HG02981 (cell line): ENCODE measurements at regions not wholly inside any gene's neighbourhood (a gene's known extent, or its start where the extent isn't known, plus 50 kb on each side); places are given as distances from the start of the nearest gene placed in this dataset.

Experiments
- ATAC-seq: cut with Tn5 transposase; IDR thresholded peaks from one replicate; pipeline ENCODE4 v1.9.1; 2021; ENCODE audit warnings: mild to moderate bottlenecking, moderate library complexity; ENCODE audit not compliant: unreplicated experiment

DNA sequence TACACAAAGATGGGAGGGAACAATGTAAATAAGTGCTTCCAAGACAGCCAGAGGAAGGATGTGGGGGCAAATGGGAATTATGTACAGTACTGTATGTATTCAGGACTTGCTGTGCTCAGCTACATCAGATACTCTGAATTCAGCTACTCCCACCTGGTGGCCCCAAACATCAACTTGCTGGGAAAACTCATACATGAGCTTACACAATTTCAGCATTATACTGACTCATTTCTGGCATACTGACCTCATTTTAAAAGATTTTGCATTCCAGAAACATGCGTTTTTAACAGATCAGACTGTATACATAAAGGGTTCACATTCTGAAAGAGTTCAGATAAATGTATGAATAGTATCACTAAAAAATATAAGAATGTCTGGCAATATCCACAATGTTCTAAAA lies 59.7 kb downstream of the GPX5 start:
- ATAC-seq, result no peak

- no peak for ATAC-seq
Measured at GRCh38 chr6:28586324-28586723, 60.6 kb downstream of the GPX5 start.

DNA sequence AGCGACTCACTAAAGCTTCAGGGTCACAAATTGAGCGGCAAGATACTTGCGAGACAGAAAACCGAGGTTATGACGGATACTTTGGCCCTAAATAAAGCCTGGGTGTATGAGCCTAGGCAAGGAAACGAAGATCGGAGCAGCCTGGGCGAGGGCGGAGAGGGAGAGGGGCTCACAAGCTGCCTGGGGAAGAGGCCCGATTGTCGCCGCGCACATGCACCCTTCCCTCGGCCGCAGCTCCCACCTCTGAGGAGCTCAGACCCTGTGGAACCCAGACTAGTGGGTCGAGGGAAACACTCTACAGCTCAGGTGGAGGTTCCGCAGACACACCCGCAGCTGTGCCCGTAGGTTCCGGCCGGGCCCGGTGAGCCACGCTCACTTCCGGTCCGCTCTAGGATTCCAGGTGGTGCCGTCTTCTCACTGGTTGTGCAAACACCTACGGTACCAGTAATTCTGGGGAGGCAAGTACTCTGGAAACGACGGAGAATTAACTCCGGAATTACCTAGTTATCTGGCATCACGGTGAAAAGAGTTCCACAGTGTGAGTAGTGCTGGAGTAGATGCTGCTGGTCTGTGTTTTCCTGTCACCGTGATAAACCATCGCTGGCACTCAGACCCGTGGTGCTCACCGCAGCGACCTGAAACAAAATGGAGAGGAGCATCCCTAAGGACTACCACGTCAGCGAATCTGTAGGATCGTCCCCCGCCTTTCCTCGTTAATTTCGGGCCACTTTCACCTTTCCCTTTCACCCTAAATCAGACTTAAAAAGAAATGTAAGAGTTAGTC lies 61.5 kb downstream of the GPX5 start:
- no peak for ATAC-seq

DNA sequence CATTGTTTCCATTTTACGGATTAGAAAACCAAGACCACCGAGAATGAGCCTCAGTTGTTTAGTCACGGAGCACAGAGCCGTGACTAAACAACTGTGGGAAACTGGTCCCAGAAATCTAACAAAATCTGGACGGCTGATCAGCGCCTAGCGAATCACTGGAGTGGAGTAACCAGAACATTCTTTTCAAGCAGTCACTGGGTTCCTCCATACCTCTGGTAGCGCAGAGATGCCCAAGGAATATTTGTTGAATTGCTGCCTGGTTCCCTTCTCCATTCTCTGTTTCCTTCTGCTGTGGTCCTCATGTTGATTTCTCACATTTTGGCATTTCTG lies 62.0 kb downstream of the GPX5 start:
- no peak for ATAC-seq

DNA sequence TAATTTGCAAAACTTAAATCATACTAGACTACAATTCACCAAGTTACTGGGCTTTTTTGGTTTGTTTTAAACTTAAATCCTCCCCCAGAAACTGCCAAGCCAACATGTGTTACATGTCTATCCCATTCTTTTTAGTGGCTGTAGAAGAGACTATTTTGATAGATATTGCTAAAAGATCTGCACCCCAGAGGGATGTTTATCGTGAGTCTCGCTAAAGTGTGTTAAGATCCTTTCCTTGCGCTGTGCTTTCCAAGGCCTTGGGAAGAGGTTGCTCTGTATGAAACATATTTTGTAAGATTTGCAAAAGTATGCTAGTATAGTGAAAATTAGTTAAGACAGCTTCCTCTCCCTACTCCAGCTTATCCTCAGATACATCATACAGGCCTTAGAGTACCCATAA lies 63.0 kb downstream of the GPX5 start:
- ATAC-seq, result no peak

GRCh38 chr6:28589234-28589956 lies 63.7 kb downstream of the GPX5 start:
- ATAC-seq, result no peak

DNA sequence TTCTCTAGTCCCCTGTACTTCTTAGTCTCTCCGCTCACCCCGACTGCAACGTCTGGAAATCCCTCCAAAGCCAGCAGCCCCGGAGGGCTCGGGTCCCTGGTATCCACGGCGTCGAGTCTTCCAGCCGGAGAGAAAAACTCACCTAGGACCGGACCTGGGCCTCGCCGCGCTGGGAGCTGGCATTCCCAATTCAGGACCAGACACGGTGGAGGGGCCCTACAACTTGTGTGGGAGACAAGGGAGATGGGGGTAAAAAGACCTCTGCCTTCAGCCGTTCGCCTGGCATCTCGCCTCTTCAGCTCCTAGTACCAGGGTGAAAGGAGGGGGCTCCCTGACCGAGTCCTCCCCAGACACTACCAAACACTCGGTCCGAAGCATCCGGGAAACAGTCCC lies 64.3 kb downstream of the GPX5 start:
- ATAC-seq, result no peak

DNA sequence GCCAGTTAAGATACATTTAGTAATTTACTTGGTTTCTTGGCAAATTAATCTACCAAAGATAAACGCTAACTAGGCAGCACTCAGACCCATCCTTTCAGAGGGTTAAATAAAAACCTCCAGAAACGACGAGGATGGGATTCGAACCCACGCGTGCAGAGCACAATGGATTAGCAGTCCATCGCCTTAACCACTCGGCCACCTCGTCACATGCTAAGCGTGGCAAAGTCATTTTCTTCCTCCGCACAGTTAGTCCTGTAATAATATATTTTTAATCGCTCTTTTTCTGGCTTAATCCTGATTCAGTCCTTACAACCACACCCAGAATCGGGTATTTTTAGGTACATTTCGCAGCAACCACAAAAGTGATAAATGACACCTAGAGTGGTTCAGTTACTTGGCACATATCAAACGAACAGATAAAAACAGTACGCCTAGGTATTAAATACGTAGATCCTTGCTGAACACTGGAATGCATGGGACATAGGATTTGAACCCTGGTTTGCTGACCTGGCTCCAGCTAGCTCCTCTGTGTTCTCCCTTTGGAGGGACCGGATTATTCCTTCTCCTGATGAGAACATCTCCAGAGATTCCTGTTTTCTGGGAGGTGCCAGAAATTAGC lies 71.6 kb downstream of the GPX5 start:
- ATAC-seq, result no peak

GRCh38 chr6:28597924-28598722 lies 72.4 kb downstream of the GPX5 start:
- no peak for ATAC-seq

GRCh38 chr6:28598757-28599686 lies 73.3 kb downstream of the GPX5 start:
- ATAC-seq, result no peak

- ATAC-seq, result no peak
Measured at GRCh38 chr6:28600245-28600644, 74.6 kb downstream of the GPX5 start.

- ATAC-seq, result no peak
Measured at GRCh38 chr6:28603891-28604290, 78.2 kb downstream of the GPX5 start.

- peak; percentile 45 for ATAC-seq
Measured at GRCh38 chr6:28606424-28607391, 81.0 kb downstream of the GPX5 start.

DNA sequence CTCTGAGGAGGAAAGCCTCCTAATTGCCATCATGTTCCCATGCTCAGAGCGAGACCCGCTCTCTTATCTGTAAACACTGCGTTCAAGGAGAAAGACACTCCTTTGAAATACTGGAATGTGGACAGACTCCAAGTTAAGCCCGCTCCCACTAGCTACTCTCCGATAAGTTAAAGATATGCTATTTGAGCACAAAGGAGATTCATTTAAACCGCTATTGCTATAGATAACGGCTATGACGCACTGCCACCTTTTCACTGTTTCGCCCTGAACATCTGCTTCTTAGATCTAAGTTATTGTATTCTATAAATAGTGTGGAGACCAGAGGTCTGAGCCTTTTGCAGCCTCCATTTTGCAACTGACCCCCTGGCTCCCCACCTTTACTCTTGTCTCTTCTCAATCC lies 82.3 kb downstream of the GPX5 start:
- no peak for ATAC-seq

GRCh38 chr6:28609672-28610071 lies 84.0 kb downstream of the GPX5 start:
- no peak for ATAC-seq

DNA sequence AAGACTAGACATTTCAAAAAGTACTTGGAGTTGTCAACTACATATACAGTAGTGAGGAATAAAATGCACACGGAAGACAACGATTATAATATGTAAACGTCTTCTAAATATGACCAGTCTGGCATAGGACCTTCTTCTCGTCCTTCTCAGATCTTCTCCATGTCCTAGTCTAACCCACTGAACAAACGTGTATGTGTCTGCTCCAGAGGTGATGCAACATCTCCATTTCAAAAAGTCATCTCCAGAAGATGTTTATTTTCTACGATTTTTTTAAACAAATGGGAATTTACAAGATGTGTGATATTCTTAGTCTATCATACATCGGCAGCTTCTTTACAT lies 89.9 kb downstream of the GPX5 start:
- ATAC-seq, result no peak

- no peak for ATAC-seq
Measured at GRCh38 chr6:28615955-28616747, 90.5 kb downstream of the GPX5 start.

DNA sequence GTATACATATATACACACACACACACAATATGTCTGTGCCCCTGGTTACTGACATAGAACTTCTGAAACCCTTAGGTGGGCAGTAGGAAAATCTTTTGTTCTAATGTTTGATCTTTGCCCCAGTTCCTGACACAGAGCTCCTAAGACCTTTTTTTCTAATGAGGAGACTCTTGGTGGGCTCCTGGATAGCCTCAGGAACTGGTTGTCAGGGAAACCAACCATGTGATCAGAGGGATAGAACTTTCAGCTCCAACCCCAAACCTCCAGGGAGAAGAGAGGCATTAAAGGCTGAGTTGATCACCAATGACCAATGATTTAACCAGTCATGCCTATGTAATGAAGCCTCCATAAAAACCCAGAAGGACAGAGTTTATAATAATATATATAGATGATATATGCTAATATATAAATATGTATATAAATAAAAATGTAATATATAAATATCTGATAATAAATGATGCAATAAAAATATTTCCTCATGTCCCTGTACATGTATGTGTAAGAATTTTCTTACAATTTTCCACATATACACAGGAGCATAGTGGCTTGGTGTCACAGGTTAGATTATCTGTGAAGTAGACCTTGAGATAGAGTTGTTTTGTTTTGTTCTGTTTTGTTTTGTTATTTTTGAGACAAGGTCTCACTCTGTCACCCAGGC lies 93.3 kb downstream of the GPX5 start:
- ATAC-seq, result no peak
